Prostate gland (tissue), 2 donors: ENCODE measurements at regions not wholly inside any gene's neighbourhood (a gene's known extent, or its start where the extent isn't known, plus 50 kb on each side); places are given as distances from the start of the nearest gene placed in this dataset.

Experiments
- CTCF ChIP-seq, 4 experiments: fragments of 200-600 bp in 2 of 4; fragments of 450-650 bp in 2 of 4; sonication (generic) in 2 of 4; IDR thresholded peaks; 1 replicate in 3 of 4; 2 replicates in 1 of 4; pipeline ENCODE4 v1.5.1; 2016 to 2019; ENCODE audit warnings: antibody characterized with exemption in 4 of 4, mild to moderate bottlenecking in 2 of 4, moderate library complexity in 2 of 4
- POLR2A ChIP-seq: fragments of 450-650 bp; IDR thresholded peaks from one replicate; pipeline ENCODE4 v1.6.1; 2016; ENCODE audit warnings: antibody characterized with exemption, mild to moderate bottlenecking
- POLR2AphosphoS5 ChIP-seq: sonication (generic); formaldehyde crosslinking; IDR thresholded peaks from one replicate; pipeline ENCODE4 v1.6.1; 2017; ENCODE audit warnings: antibody characterized with exemption

DNA sequence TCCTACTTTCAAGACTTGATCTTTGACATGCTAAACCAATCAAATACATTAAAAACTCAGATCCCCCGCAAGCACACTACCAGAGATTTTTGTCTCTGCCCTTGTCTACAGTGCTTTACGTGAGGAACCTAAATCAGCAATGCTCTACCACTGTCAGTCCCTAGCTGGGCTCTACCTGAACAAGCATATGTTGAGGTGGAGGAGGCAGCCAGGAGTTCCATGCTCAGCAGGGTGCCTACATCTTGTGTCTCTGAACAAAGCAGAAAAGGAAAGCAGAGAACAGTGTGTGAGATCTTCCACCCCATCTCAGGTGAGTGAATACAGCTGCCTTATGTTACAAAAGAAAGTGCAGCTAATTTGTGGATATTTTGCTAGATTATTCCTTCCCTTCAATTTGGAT, 255.0 kb downstream of the NDUFS4 start:
- TF ChIP-seq CTCF (IDR thresholded peaks at IDR 0.05) (no peak), POLR2A (no peak), POLR2AphosphoS5 (no peak)
